IPS-18a (cell line): ENCODE measurements at regions not wholly inside any gene's neighbourhood (a gene's known extent, or its start where the extent isn't known, plus 50 kb on each side); places are given as distances from the start of the nearest gene placed in this dataset.

ENCODE experiments used
- H3K27ac ChIP-seq: one replicate; pipeline ENCODE4 v1.5.1; 2013; ENCODE audit warnings: low read length
- H3K27me3 ChIP-seq: one replicate; pipeline ENCODE4 v1.6.1; 2013; ENCODE audit warnings: mild to moderate bottlenecking, low read length; ENCODE audit not compliant: control insufficient read depth, insufficient read depth
- H3K36me3 ChIP-seq: one replicate; pipeline ENCODE4 v1.6.1; 2013; ENCODE audit warnings: low read depth, low read length; ENCODE audit not compliant: control insufficient read depth
- H3K4me1 ChIP-seq: one replicate; pipeline ENCODE4 v1.6.1; 2013; ENCODE audit warnings: low read depth, low read length; ENCODE audit not compliant: control insufficient read depth
- H3K4me3 ChIP-seq: one replicate; pipeline ENCODE4 v1.5.1; 2013; ENCODE audit warnings: low read length
- H3K9ac ChIP-seq: one replicate; pipeline ENCODE4 v1.6.1; 2013; ENCODE audit warnings: mild to moderate bottlenecking, low read length, moderate library complexity
- H3K9me3 ChIP-seq: one replicate; pipeline ENCODE4 v1.6.1; 2013; ENCODE audit warnings: low read depth, low read length; ENCODE audit not compliant: control insufficient read depth

GRCh38 chr7:13282377-13282980, 595.0 kb downstream of the ARL4A start:
- no peaks in the 10 kb centered on the region for H3K9me3 ChIP-seq
- no peak overlapping the region for H3K4me3 ChIP-seq
- H3K4me1 ChIP-seq: no peaks in the 10 kb centered on the region
- H3K27ac ChIP-seq: no peak overlapping the region
- no peak overlapping the region for H3K9ac ChIP-seq
- H3K27me3 ChIP-seq: no peaks in the 10 kb centered on the region
- H3K36me3 ChIP-seq: no peaks in the 10 kb centered on the region

- no peak overlapping the region for H3K27ac ChIP-seq
- no peaks in the 10 kb centered on the region for H3K27me3 ChIP-seq
- no peaks in the 10 kb centered on the region for H3K36me3 ChIP-seq
- H3K9me3 ChIP-seq: no peaks in the 10 kb centered on the region
- H3K4me3 ChIP-seq: no peak overlapping the region
- no peak overlapping the region for H3K9ac ChIP-seq
- no peaks in the 10 kb centered on the region for H3K4me1 ChIP-seq
Measured at GRCh38 chr7:13286916-13287315, 599.5 kb downstream of the ARL4A start.

DNA sequence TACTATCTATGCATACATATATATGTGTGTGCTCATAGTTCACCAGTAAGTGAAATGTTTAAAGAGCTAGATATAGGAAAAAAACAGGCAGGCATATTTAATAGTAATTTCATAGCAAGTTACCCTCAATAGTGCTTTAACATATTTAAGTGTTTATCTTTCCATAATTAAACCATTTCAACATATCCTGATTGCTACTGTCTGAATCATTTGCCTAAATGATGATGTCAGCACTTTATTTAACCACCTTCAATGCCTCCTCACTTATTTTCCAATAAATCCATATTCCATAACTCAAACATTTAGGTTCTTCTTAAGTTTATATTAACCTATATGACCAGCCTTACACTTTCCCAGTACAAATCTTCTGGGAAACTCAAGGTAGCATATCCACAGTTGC, 601.1 kb downstream of the ARL4A start:
- H3K36me3 ChIP-seq: no peaks in the 10 kb centered on the region
- no peaks in the 10 kb centered on the region for H3K4me1 ChIP-seq
- no peaks in the 10 kb centered on the region for H3K27me3 ChIP-seq
- H3K4me3 ChIP-seq: no peak overlapping the region
- no peak overlapping the region for H3K27ac ChIP-seq
- no peaks in the 10 kb centered on the region for H3K9me3 ChIP-seq
- H3K9ac ChIP-seq: no peak overlapping the region

DNA sequence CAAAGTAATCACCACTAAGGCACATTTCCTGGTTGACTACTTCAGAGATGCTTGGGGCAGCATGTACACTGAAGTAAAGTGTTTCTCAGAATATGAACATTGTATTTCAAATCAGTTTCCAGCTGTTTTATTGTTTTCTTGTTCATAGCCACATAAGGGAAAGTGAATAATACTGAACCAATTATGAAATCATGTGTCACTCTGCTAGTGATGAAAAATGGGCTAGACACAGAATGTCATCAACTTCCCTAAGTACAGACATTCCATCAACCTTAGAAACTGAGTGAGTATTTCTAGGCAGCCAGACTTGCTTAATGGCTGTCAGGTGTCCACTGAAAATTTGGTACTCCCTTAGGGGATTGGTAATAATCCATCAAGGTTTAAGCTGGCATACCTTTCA, 603.5 kb downstream of the ARL4A start:
- Histone ChIP-seq H3K4me1 (no peaks in the 10 kb centered on the region), H3K9me3 (no peaks in the 10 kb centered on the region), H3K27ac (no peak overlapping the region), H3K36me3 (no peaks in the 10 kb centered on the region), H3K9ac (no peak overlapping the region), H3K27me3 (no peaks in the 10 kb centered on the region), H3K4me3 (no peak overlapping the region)

DNA sequence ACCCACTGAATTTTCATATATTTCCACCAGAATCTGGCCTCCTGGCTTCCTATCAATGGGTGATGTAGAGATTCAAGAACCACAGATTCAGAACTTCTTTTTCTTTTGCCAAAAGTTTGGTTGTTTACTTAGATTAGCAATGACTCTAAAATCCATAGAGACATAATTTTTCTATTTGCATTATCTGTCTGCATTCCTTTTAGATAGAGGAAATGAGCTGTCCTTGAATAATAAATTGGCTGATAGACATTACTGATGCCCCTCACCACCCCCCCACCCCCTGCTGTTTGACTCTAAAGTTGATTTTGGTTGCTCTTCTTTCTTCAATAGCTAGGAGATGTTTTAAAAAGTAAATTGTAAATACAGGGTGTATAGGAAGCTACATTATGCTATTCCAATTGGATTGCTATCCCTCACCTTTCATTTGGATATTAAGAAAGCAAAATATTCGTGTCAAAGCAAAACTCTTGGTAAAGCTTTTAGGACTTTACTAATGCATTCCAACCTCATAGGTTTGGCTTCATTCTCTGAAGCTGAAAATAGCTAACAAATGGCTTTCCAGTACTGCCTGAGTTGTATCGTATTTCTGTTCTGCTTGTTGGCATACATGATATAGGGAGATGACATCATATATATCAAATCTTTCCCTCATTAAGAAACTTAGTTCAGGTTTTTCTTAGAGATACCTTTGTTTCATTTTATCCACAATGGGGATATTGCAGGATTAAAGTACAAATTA, 606.0 kb downstream of the ARL4A start:
- Histone ChIP-seq H3K27me3 (no peaks in the 10 kb centered on the region), H3K36me3 (no peaks in the 10 kb centered on the region), H3K4me3 (no peak overlapping the region), H3K9ac (no peak overlapping the region), H3K9me3 (no peaks in the 10 kb centered on the region), H3K27ac (no peak overlapping the region), H3K4me1 (no peaks in the 10 kb centered on the region)

GRCh38 chr7:13307040-13307439, 619.6 kb downstream of the ARL4A start:
- Histone ChIP-seq H3K36me3 (no peaks in the 10 kb centered on the region), H3K4me1 (peaks cover 5% of the 10 kb centered on the region), H3K27me3 (no peaks in the 10 kb centered on the region), H3K9ac (no peak overlapping the region), H3K27ac (no peak overlapping the region), H3K4me3 (no peak overlapping the region), H3K9me3 (peaks cover 13% of the 10 kb centered on the region)

- Histone ChIP-seq H3K27ac (no peak overlapping the region), H3K27me3 (no peaks in the 10 kb centered on the region), H3K9me3 (peaks cover 25% of the 10 kb centered on the region), H3K4me1 (peaks cover 5% of the 10 kb centered on the region), H3K9ac (no peak overlapping the region), H3K36me3 (no peaks in the 10 kb centered on the region), H3K4me3 (no peak overlapping the region)
Measured at GRCh38 chr7:13308423-13308822, 621.0 kb downstream of the ARL4A start.

DNA sequence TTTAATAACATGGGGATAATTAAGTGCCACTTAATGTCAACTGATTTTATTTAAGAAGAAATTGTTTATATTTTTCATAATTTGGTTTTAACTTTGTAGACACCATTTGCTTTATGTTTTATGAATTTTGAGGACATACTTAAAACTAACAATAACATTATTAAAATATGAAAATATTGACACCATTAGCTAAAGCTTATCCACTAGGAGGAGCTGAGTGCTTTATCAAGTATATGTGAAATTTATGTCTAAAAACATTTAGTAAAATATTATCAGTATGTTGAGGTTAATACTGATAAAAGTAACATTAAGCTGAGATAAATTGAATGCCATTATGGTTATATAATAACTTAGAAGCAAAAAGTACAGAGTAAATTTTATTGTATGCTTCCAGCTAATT, 622.1 kb downstream of the ARL4A start:
- Histone ChIP-seq H3K27ac (no peak overlapping the region), H3K9ac (no peak overlapping the region), H3K36me3 (no peaks in the 10 kb centered on the region), H3K27me3 (no peaks in the 10 kb centered on the region), H3K9me3 (peaks cover 27% of the 10 kb centered on the region), H3K4me3 (no peak overlapping the region), H3K4me1 (peaks cover 5% of the 10 kb centered on the region)

DNA sequence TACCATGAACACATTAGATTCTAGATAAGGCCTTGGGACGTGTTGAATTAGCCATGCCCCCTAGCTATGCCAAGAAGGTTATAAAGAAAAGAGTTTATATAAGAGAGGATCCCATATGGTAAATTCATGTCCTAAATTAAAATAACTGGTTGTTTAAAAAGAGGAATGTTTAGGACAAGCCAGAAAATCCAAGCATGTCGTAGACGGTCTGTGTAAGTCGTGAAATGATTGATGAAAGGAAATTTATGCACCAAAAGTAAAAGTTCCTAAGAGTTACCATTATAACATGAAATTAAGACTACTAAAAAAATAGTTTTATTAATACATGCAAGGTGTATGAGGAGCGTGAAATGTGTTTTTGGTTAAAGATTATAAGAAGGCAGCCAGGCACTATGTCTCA, 624.9 kb downstream of the ARL4A start:
- Histone ChIP-seq H3K4me1 (peaks cover 3% of the 10 kb centered on the region), H3K9ac (no peak overlapping the region), H3K4me3 (no peak overlapping the region), H3K27me3 (no peaks in the 10 kb centered on the region), H3K9me3 (peaks cover 32% of the 10 kb centered on the region), H3K36me3 (no peaks in the 10 kb centered on the region), H3K27ac (no peak overlapping the region)

- Histone ChIP-seq H3K36me3 (no peaks in the 10 kb centered on the region), H3K9ac (no peak overlapping the region), H3K4me1 (peaks cover 15% of the 10 kb centered on the region), H3K27ac (no peak overlapping the region), H3K9me3 (no peaks in the 10 kb centered on the region), H3K4me3 (no peak overlapping the region), H3K27me3 (no peaks in the 10 kb centered on the region)
Measured at GRCh38 chr7:13320333-13320732, 632.9 kb downstream of the ARL4A start.

GRCh38 chr7:13321316-13321715, 633.9 kb downstream of the ARL4A start:
- H3K4me1 ChIP-seq: peaks cover 15% of the 10 kb centered on the region
- no peak overlapping the region for H3K4me3 ChIP-seq
- H3K27ac ChIP-seq: no peak overlapping the region
- H3K9ac ChIP-seq: no peak overlapping the region
- peaks cover 1% of the 10 kb centered on the region for H3K9me3 ChIP-seq
- no peaks in the 10 kb centered on the region for H3K27me3 ChIP-seq
- H3K36me3 ChIP-seq: no peaks in the 10 kb centered on the region

DNA sequence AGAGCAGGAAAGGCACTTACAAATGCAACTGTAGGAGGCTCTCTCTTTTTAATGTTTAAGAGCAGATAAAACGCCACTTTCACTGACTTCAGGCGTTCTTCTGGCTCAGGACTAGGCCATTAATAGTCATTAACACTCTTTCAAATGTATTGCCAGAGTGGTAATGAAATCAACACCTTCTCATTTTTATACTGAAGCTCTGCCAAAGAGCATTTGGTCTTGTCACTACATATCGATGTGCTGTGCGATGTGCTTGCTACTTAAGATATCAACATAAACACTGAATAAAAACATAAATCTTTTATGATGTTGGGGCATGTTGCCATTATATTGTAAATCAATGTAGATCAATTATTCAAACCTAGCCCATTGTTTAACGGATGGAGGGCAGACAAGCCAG, 634.7 kb downstream of the ARL4A start:
- no peak overlapping the region for H3K4me3 ChIP-seq
- H3K36me3 ChIP-seq: no peaks in the 10 kb centered on the region
- no peak overlapping the region for H3K27ac ChIP-seq
- H3K9me3 ChIP-seq: peaks cover 4% of the 10 kb centered on the region
- H3K27me3 ChIP-seq: no peaks in the 10 kb centered on the region
- H3K9ac ChIP-seq: no peak overlapping the region
- peaks cover 15% of the 10 kb centered on the region for H3K4me1 ChIP-seq
